ENCODE measurements at regions not wholly inside any gene's neighbourhood (a gene's known extent, or its start where the extent isn't known, plus 50 kb on each side); places are given as distances from the start of the nearest gene placed in this dataset.

DNA sequence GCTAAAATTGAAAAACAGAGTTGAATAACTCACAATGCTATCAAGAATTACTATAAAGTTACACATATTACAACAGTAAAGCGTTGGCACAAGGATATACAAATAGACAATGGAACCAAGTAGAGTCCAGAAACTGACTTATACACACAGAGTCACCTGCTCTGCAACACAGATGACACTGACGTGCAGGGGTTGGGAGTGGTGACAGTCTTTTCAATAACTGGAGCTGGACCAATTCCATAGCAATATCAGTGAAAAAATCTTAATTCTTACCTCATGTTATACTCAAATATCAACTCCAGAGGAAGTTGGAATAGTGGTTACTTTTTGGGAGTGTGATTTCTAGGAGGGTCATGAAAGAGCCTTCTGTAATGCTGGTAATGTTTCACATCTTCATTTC lies 62.5 kb upstream of the NPY start:
- Histone ChIP-seq H3K9ac (ENCODE audit: insufficient read depth, low read length, poor library complexity, severe bottlenecking) (no peak overlapping the region), H2AFZ (ENCODE audit: insufficient read depth, low read depth, low read length, poor library complexity, severe bottlenecking) (no peak overlapping the region), H3K79me2 (ENCODE audit: insufficient read depth, low read length) (no peaks in the 10 kb centered on the region), H3K4me3 (replicated peaks in 1 of 3; ENCODE audit: low read depth in 2 of 3, low read length in 3 of 3) (no peak overlapping the region), H3K4me2 (replicated peaks; ENCODE audit: extremely low read depth, low read length, poor library complexity, severe bottlenecking) (no peak overlapping the region), H3K27me3 (ENCODE audit: control insufficient read depth in 2 of 2, insufficient read depth in 2 of 2, low read length in 2 of 2) (no peaks in the 10 kb centered on the region), H3K4me1 (ENCODE audit: control insufficient read depth in 1 of 2, insufficient read depth in 2 of 2, low read length in 2 of 2) (no peaks in the 10 kb centered on the region), H3K9me3 (replicated peaks in 1 of 2; ENCODE audit: control insufficient read depth in 1 of 2, insufficient read depth in 1 of 2, low read length in 2 of 2) (no peaks in the 10 kb centered on the region), H4K20me1 (ENCODE audit: insufficient read depth, low read length) (no peaks in the 10 kb centered on the region), H3K27ac (ENCODE audit: low read depth in 1 of 2, low read length in 2 of 2) (no peak overlapping the region), H3K36me3 (replicated peaks in 1 of 2; ENCODE audit: control insufficient read depth in 1 of 2, insufficient read depth in 2 of 2, low read length in 2 of 2) (no peaks in the 10 kb centered on the region)
- no peak for DNase-seq
- TF ChIP-seq, protein P1, sequence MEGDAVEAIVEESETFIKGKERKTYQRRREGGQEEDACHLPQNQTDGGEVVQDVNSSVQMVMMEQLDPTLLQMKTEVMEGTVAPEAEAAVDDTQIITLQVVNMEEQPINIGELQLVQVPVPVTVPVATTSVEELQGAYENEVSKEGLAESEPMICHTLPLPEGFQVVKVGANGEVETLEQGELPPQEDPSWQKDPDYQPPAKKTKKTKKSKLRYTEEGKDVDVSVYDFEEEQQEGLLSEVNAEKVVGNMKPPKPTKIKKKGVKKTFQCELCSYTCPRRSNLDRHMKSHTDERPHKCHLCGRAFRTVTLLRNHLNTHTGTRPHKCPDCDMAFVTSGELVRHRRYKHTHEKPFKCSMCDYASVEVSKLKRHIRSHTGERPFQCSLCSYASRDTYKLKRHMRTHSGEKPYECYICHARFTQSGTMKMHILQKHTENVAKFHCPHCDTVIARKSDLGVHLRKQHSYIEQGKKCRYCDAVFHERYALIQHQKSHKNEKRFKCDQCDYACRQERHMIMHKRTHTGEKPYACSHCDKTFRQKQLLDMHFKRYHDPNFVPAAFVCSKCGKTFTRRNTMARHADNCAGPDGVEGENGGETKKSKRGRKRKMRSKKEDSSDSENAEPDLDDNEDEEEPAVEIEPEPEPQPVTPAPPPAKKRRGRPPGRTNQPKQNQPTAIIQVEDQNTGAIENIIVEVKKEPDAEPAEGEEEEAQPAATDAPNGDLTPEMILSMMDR (IDR thresholded peaks at IDR 0.05), result no peak
- Mint-ChIP-seq H3K36me3 (no peaks in the 10 kb centered on the region), H3K4me3 (no peak overlapping the region), H3K27me3 (ENCODE audit: low read depth in 3 of 3) (peaks cover 2 to 12% (median 6%) of the 10 kb centered on the region in 3 donors), H3K9me3 (peaks cover 4 to 14% (median 7%) of the 10 kb centered on the region in 7 donors), H3K4me1 (peaks cover 2% of the 10 kb centered on the region), H3K27ac (no peak overlapping the region)
- intact Hi-C loops (cut with micrococcal nuclease), result no loop called here
- no CpG with 5 or more reads among the region's 2 CpGs for WGBS (ENCODE audit: insufficient coverage)

DNA sequence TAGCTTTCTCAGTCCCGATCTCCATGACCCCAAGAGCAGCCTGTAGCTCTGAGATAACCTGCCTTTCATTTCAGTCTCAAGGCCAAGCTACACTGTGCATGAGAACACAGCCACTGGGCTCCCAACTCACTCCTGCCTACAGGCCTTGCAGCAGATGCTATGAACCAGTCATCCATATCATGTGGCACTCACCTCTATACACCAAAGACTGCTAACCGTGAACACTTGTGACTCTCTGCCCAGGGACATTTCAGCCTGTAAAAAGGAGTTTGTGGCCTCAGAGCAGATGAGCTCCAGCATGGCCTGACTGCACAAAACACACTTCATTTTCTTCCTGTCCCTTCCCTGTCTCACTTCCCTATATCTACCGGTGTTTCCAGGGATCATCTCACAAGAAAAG lies 56.9 kb upstream of the NPY start:
- intact Hi-C loops (cut with micrococcal nuclease), result no loop called here
- Mint-ChIP-seq H3K36me3 (no peaks in the 10 kb centered on the region), H3K27me3 (ENCODE audit: low read depth in 3 of 3) (peaks cover 2 to 11% (median 9%) of the 10 kb centered on the region in 3 donors), H3K9me3 (peaks cover 1 to 14% (median 7%) of the 10 kb centered on the region in 7 donors), H3K4me1 (no peaks in the 10 kb centered on the region), H3K27ac (no peak overlapping the region), H3K4me3 (no peak overlapping the region)
- no peak overlapping the region for H3K9ac ChIP-seq (ENCODE audit: insufficient read depth, low read length, poor library complexity, severe bottlenecking)
- WGBS (ENCODE audit: insufficient coverage), result 44% methylated on average over 3 of the region's 3 CpGs
- no peaks in the 10 kb centered on the region for H3K79me2 ChIP-seq (ENCODE audit: insufficient read depth, low read length)
- no peaks in the 10 kb centered on the region for H3K4me1 ChIP-seq (ENCODE audit: control insufficient read depth in 1 of 2, insufficient read depth in 2 of 2, low read length in 2 of 2)
- no peak overlapping the region for H2AFZ ChIP-seq (ENCODE audit: insufficient read depth, low read depth, low read length, poor library complexity, severe bottlenecking)
- H3K4me3 ChIP-seq (replicated peaks in 1 of 3; ENCODE audit: low read depth in 2 of 3, low read length in 3 of 3), result no peak overlapping the region
- DNase-seq, result no peak
- no peaks in the 10 kb centered on the region for H4K20me1 ChIP-seq (ENCODE audit: insufficient read depth, low read length)
- H3K27ac ChIP-seq (ENCODE audit: low read depth in 1 of 2, low read length in 2 of 2), result no peak overlapping the region
- no peaks in the 10 kb centered on the region for H3K9me3 ChIP-seq (replicated peaks in 1 of 2; ENCODE audit: control insufficient read depth in 1 of 2, insufficient read depth in 1 of 2, low read length in 2 of 2)
- TF ChIP-seq, protein P1 (IDR thresholded peaks at IDR 0.05), result no peak
- no peak overlapping the region for H3K4me2 ChIP-seq (replicated peaks; ENCODE audit: extremely low read depth, low read length, poor library complexity, severe bottlenecking)
- no peaks in the 10 kb centered on the region for H3K36me3 ChIP-seq (replicated peaks in 1 of 2; ENCODE audit: control insufficient read depth in 1 of 2, insufficient read depth in 2 of 2, low read length in 2 of 2)
- peaks cover 0 to 2% of the 10 kb centered on the region in 2 donors for H3K27me3 ChIP-seq (ENCODE audit: control insufficient read depth in 2 of 2, insufficient read depth in 2 of 2, low read length in 2 of 2)
